ENCODE measurements at regions not wholly inside any gene's neighbourhood (a gene's known extent, or its start where the extent isn't known, plus 50 kb on each side); places are given as distances from the start of the nearest gene placed in this dataset.
"Not testable (repeated sequence)": the region's sequence is repeated elsewhere in the genome, so short reads cannot be mapped to it uniquely, and the experiment has no call there.

- not testable (repeated sequence) for DNase-seq (ENCODE audit: low read depth); H3K4me3 ChIP-seq (ENCODE audit: low read depth, low read length)
- peak; percentile 33 for TF ChIP-seq CTCF (IDR thresholded peaks at IDR 0.05; ENCODE audit: control insufficient read depth, extremely low read depth, insufficient read depth)
Observed at GRCh38 chr10:133785846-133786602, 159.4 kb upstream of the FRG2B start.

DNA sequence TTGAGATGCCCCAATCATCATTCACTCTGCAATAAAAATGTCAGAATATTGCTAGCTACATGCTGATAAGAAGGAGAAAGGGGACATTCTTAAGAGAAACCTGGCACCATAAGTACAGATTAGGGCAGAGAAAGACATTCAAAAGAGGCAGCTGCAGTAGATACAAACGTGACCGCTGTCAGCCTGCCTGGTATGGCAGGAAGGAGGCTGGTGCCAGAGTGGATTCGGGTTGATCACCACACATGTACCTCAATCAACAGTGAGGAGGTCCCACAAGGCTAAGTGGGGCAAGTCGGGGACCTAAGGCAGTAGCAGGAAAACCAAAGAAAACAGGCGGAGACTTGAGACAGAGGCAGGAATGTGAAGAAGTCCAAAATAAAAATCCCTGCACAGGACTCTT, 158.6 kb upstream of the FRG2B start:
- DNase-seq (ENCODE audit: low read depth); H3K4me3 ChIP-seq (ENCODE audit: low read depth, low read length): not testable (repeated sequence)

- H3K4me3 ChIP-seq (ENCODE audit: low read depth, low read length); DNase-seq (ENCODE audit: low read depth): not testable (repeated sequence)
Observed at GRCh38 chr10:133765308-133765707, 138.7 kb upstream of the FRG2B start.

GRCh38 chr10:133764823-133765209, 138.2 kb upstream of the FRG2B start:
- not testable (repeated sequence) for DNase-seq (ENCODE audit: low read depth); H3K4me3 ChIP-seq (ENCODE audit: low read depth, low read length)

- DNase-seq (ENCODE audit: low read depth); H3K4me3 ChIP-seq (ENCODE audit: low read depth, low read length): not testable (repeated sequence)
Observed at GRCh38 chr10:133763875-133764822, 137.6 kb upstream of the FRG2B start.

- DNase-seq (ENCODE audit: low read depth); H3K4me3 ChIP-seq (ENCODE audit: low read depth, low read length): not testable (repeated sequence)
Observed at GRCh38 chr10:133763190-133763589, 136.6 kb upstream of the FRG2B start.

DNA sequence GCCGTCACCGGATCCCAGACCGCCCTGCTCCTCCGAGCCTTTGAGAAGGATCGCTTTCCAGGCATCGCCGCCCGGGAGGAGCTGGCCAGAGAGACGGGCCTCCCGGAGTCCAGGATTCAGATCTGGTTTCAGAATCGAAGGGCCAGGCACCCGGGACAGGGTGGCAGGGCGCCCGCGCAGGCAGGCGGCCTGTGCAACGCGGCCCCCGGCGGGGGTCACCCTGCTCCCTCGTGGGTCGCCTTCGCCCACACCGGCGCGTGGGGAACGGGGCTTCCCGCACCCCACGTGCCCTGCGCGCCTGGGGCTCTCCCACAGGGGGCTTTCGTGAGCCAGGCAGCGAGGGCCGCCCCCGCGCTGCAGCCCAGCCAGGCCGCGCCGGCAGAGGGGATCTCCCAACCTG, 127.0 kb upstream of the FRG2B start:
- H3K4me3 ChIP-seq (ENCODE audit: low read depth, low read length); DNase-seq (ENCODE audit: low read depth): not testable (repeated sequence)

Measured in LNCaP clone FGC (cell line).